Neuronal stem cell (in vitro differentiated cells): ENCODE measurements at regions not wholly inside any gene's neighbourhood (a gene's known extent, or its start where the extent isn't known, plus 50 kb on each side); places are given as distances from the start of the nearest gene placed in this dataset.

Experiments used
- DNase-seq: peaks from one replicate; pipeline ENCODE4 v3.0.0-alpha.2; 2013; ENCODE audit warnings: low spot score
- H2AFZ ChIP-seq: one replicate; pipeline ENCODE4 v1.6.1; 2013; ENCODE audit warnings: mild to moderate bottlenecking, low read length, inconsistent platforms
- H2AK5ac ChIP-seq: 2 replicates; pipeline ENCODE4 v1.6.1; 2013; ENCODE audit warnings: low read depth, mild to moderate bottlenecking, inconsistent platforms, low read length, moderate library complexity, mixed read lengths
- H2BK120ac ChIP-seq: 2 replicates; pipeline ENCODE4 v1.6.1; 2013; ENCODE audit warnings: low read depth, mild to moderate bottlenecking, inconsistent platforms, low read length, moderate library complexity, mixed read lengths
- H2BK12ac ChIP-seq: one replicate; pipeline ENCODE4 v1.6.1; 2013; ENCODE audit warnings: low read length, inconsistent platforms
- H2BK15ac ChIP-seq: 2 replicates; pipeline ENCODE4 v1.6.1; 2013; ENCODE audit warnings: mild to moderate bottlenecking, low read length, inconsistent platforms, mixed read lengths
- H2BK5ac ChIP-seq: one replicate; pipeline ENCODE4 v1.6.1; 2013; ENCODE audit warnings: inconsistent platforms, mild to moderate bottlenecking, low read length, moderate library complexity
- H3K14ac ChIP-seq: one replicate; pipeline ENCODE4 v1.6.1; 2013; ENCODE audit warnings: low read length, inconsistent platforms
- H3K18ac ChIP-seq: 2 replicates; pipeline ENCODE4 v1.6.1; 2013; ENCODE audit warnings: low read length, inconsistent platforms
- H3K23ac ChIP-seq: 2 replicates; pipeline ENCODE4 v1.6.1; 2013; ENCODE audit warnings: low read depth, mild to moderate bottlenecking, mixed read lengths, low read length, inconsistent platforms; ENCODE audit not compliant: poor library complexity
- H3K27ac ChIP-seq: replicated peaks from 3 replicates; pipeline ENCODE4 v1.5.1; 2013; ENCODE audit warnings: low read length, inconsistent platforms
- H3K27me3 ChIP-seq, 3 experiments: 2 replicates each; pipeline ENCODE4 v1.6.1; 2013; ENCODE audit warnings: low read length in 3 of 3, mild to moderate bottlenecking in 2 of 3, inconsistent platforms in 1 of 3, low read depth in 1 of 3, mixed read lengths in 1 of 3, moderate library complexity in 1 of 3; ENCODE audit not compliant: control insufficient read depth in 3 of 3, insufficient read depth in 3 of 3
- H3K36me3 ChIP-seq, 2 donors: replicated peaks in 1 of 2; 2 replicates each; pipeline ENCODE4 v1.6.1; 2013; ENCODE audit warnings: low read length in 2 of 2; ENCODE audit not compliant: control insufficient read depth in 2 of 2, insufficient read depth in 2 of 2
- H3K4ac ChIP-seq: 2 replicates; pipeline ENCODE4 v1.6.1; 2013; ENCODE audit warnings: inconsistent platforms, mild to moderate bottlenecking, low read length, moderate library complexity
- H3K4me1 ChIP-seq, 2 donors: 1 replicate in 1 of 2; 2 replicates in 1 of 2; pipeline ENCODE4 v1.6.1; 2013; ENCODE audit warnings: low read length in 2 of 2, low read depth in 1 of 2; ENCODE audit not compliant: control insufficient read depth in 2 of 2, insufficient read depth in 1 of 2
- H3K4me2 ChIP-seq: one replicate; pipeline ENCODE4 v1.6.1; 2013; ENCODE audit warnings: mild to moderate bottlenecking, low read length, inconsistent platforms; ENCODE audit not compliant: insufficient read depth, poor library complexity, severe bottlenecking
- H3K4me3 ChIP-seq, 2 donors: 2 replicates each; pipeline ENCODE4 v1.5.1; 2013; ENCODE audit warnings: low read length in 2 of 2, mild to moderate bottlenecking in 2 of 2, inconsistent platforms in 1 of 2, moderate library complexity in 1 of 2
- H3K79me1 ChIP-seq: one replicate; pipeline ENCODE4 v1.6.1; 2013; ENCODE audit warnings: low read depth, mild to moderate bottlenecking, inconsistent platforms, low read length, moderate library complexity
- H3K9ac ChIP-seq: one replicate; pipeline ENCODE4 v1.6.1; 2013; ENCODE audit warnings: mild to moderate bottlenecking, low read depth, low read length, inconsistent platforms; ENCODE audit not compliant: poor library complexity
- H3K9me3 ChIP-seq, 2 donors: replicated peaks in 1 of 2; 2 replicates each; pipeline versions ENCODE3 to v1.6.1; 2013; ENCODE audit warnings: low read length in 2 of 2, mild to moderate bottlenecking in 2 of 2, inconsistent platforms in 1 of 2, low read depth in 1 of 2, mixed read lengths in 1 of 2, moderate library complexity in 1 of 2; ENCODE audit not compliant: control insufficient read depth in 2 of 2, insufficient read depth in 1 of 2
- H4K8ac ChIP-seq: one replicate; pipeline ENCODE4 v1.6.1; 2013; ENCODE audit warnings: low read depth, mild to moderate bottlenecking, inconsistent platforms, low read length, moderate library complexity
- H4K91ac ChIP-seq: one replicate; pipeline ENCODE4 v1.6.1; 2013; ENCODE audit warnings: low read length, low read depth, mild to moderate bottlenecking, inconsistent platforms; ENCODE audit not compliant: poor library complexity
- WGBS, 2 donors: extraction: QIAGEN DNeasy Blood & Tissue Kit; methylation state at CpG; one replicate each; pipeline ENCODE4 v1.1.7; 2013; ENCODE audit warnings: missing lambda C conversion rate in 2 of 2, mixed read lengths in 1 of 2; ENCODE audit not compliant: insufficient read length in 2 of 2, insufficient replicate concordance in 1 of 2; ENCODE audit errors: extremely low coverage in 2 of 2; 5-methylcytosine and 5-hydroxymethylcytosine counted together

DNA sequence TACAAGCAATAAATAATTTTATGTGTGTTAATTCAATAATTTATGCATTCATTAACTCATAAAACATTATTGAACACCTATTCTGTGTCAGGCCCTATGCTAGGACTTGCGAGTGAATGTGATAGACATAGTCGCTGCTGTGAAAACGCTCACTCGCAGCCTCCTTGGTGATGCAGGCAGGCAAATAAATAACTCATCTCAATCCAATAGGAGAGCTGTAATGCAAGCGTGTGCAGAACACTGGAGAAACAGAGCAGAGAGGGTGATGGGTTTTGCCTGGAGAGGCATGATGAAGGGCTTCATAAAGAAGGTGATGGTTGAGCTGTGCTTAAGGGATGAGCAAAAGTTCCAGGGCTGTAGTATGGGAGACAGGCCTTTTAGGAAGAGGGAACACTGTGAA lies 111.3 kb upstream of the ZNF462 start:
- H2BK15ac ChIP-seq, result no peak overlapping the region
- no peak overlapping the region for H3K4me3 ChIP-seq
- H3K23ac ChIP-seq, result no peak overlapping the region
- no peaks in the 10 kb centered on the region for H3K36me3 ChIP-seq
- H3K18ac ChIP-seq, result no peak overlapping the region
- no peak overlapping the region for H4K91ac ChIP-seq
- DNase-seq, result no peak
- no peaks in the 10 kb centered on the region for H3K9me3 ChIP-seq
- H3K4me1 ChIP-seq, result peaks cover 0 to 2% of the 10 kb centered on the region in 2 donors
- no peak overlapping the region for H3K14ac ChIP-seq
- H3K4ac ChIP-seq, result no peak overlapping the region
- no peak overlapping the region for H2BK5ac ChIP-seq
- H2BK120ac ChIP-seq, result no peak overlapping the region
- H3K27ac ChIP-seq, result no peak overlapping the region
- no peaks in the 10 kb centered on the region for H3K27me3 ChIP-seq
- no peak overlapping the region for H2BK12ac ChIP-seq
- H4K8ac ChIP-seq, result no peak overlapping the region
- H2AFZ ChIP-seq, result no peak overlapping the region
- WGBS, 2 donors, result no CpG with 5 or more reads among the region's 5 CpGs
- no peaks in the 10 kb centered on the region for H3K79me1 ChIP-seq
- H2AK5ac ChIP-seq, result no peak overlapping the region
- H3K9ac ChIP-seq, result no peak overlapping the region
- no peak overlapping the region for H3K4me2 ChIP-seq

DNA sequence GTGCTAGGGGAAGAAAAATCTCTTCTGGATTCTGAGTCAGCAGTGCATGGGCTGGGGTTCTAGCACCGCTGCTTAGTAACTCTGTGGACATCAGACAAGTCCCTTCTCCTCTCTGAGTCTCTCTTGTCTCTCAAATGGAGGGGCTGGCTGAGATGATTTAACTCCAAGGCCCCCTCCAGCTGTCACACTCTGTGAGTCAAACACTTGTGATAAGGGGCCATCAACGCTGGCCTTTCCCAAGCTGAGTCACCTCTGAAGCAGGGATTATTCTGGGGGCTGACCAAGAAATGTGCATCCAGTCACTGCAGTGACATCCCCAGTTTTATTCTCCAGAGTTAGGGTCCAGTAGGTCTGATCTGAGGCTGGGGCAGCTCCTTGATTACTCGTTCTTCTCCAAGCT lies 110.4 kb upstream of the ZNF462 start:
- Histone ChIP-seq H3K14ac (no peak overlapping the region), H4K91ac (no peak overlapping the region), H3K36me3 (no peaks in the 10 kb centered on the region), H3K4me1 (no peaks in the 10 kb centered on the region), H3K4me2 (no peak overlapping the region), H3K18ac (no peak overlapping the region), H3K4me3 (no peak overlapping the region), H3K79me1 (no peaks in the 10 kb centered on the region), H3K4ac (no peak overlapping the region), H2BK5ac (no peak overlapping the region), H2AFZ (peak overlapping the region; percentile 3), H2AK5ac (no peak overlapping the region), H3K27me3 (no peaks in the 10 kb centered on the region), H3K9ac (no peak overlapping the region), H2BK15ac (no peak overlapping the region), H2BK12ac (no peak overlapping the region), H3K9me3 (no peaks in the 10 kb centered on the region), H3K27ac (no peak overlapping the region), H3K23ac (no peak overlapping the region), H2BK120ac (no peak overlapping the region), H4K8ac (no peak overlapping the region)
- no peak for DNase-seq
- WGBS, 2 donors, result no CpG with 5 or more reads among the region's 3 CpGs

DNA sequence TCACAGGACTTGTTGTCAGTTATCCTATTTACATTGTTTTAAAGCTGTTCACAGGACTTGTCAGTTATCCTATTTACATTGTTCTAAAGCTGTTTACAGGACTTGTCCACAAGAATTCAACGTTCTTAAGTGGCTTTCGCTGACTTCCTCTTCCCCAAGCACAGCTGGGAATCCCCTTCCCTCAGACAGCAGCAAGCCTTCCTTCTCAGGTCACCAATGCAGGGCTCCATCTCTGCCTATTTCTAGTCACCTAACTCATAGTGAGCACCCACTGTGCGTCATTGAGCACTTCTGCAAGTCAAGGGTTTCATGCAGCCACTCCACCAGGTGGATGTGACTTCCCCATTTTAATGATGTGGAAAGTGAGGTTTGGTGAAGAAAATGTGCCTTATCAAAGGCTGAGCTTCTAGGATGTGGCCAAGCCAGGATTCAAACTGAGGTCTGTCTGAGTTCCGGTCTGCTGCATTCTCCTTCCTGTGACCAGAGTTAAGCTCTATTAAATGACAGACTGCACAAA lies 109.8 kb upstream of the ZNF462 start:
- Histone ChIP-seq H3K79me1 (no peaks in the 10 kb centered on the region), H3K4ac (no peak overlapping the region), H3K9me3 (no peaks in the 10 kb centered on the region), H2AK5ac (no peak overlapping the region), H3K4me3 (no peak overlapping the region), H2AFZ (no peak overlapping the region), H2BK5ac (no peak overlapping the region), H2BK120ac (no peak overlapping the region), H3K23ac (no peak overlapping the region), H3K14ac (no peak overlapping the region), H3K27me3 (no peaks in the 10 kb centered on the region), H4K8ac (no peak overlapping the region), H3K36me3 (no peaks in the 10 kb centered on the region), H3K9ac (no peak overlapping the region), H3K4me1 (no peaks in the 10 kb centered on the region), H4K91ac (no peak overlapping the region), H3K4me2 (no peak overlapping the region), H2BK12ac (no peak overlapping the region), H3K18ac (no peak overlapping the region), H3K27ac (no peak overlapping the region), H2BK15ac (no peak overlapping the region)
- WGBS, 2 donors, result no CpG with 5 or more reads among the region's 4 CpGs
- DNase-seq, result no peak

DNA sequence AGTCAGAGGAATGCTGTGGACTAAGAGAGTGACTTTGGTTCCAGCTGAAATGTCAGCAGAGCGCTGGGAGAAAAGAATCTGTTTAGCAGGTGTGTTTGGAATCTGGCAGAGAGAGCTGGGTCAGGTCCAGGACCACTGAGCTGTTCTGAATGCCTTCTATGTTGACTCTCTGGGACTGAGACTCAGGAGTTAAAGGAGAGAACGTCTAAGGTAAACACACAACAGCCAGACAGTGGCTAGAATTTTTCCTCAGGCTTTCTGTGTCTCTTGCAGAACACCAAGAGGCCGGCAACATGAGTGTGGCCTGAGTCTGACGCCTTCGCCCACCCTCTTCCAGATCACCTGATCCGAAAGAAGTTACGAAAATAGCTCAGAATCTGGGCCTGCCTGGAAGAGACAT lies 107.2 kb upstream of the ZNF462 start:
- no peaks in the 10 kb centered on the region for H3K9me3 ChIP-seq
- H3K4me2 ChIP-seq, result no peak overlapping the region
- no CpG with 5 or more reads among the region's 7 CpGs for WGBS, 2 donors
- no peak overlapping the region for H3K4me3 ChIP-seq
- H3K4ac ChIP-seq, result no peak overlapping the region
- no peaks in the 10 kb centered on the region for H3K4me1 ChIP-seq
- no peak overlapping the region for H2BK12ac ChIP-seq
- no peak overlapping the region for H3K14ac ChIP-seq
- H2AK5ac ChIP-seq, result no peak overlapping the region
- peak overlapping the region; percentile 39 for H2AFZ ChIP-seq
- no peak overlapping the region for H4K91ac ChIP-seq
- no peak overlapping the region for H3K9ac ChIP-seq
- no peak overlapping the region for H3K18ac ChIP-seq
- H2BK15ac ChIP-seq, result no peak overlapping the region
- no peak overlapping the region for H3K23ac ChIP-seq
- DNase-seq, result no peak
- no peak overlapping the region for H2BK5ac ChIP-seq
- no peak overlapping the region for H4K8ac ChIP-seq
- H3K79me1 ChIP-seq, result no peaks in the 10 kb centered on the region
- no peak overlapping the region for H2BK120ac ChIP-seq
- H3K36me3 ChIP-seq, result no peaks in the 10 kb centered on the region
- H3K27ac ChIP-seq, result no peak overlapping the region
- H3K27me3 ChIP-seq, result no peaks in the 10 kb centered on the region
